ENCODE measurements at regions not wholly inside any gene's neighbourhood (a gene's known extent, or its start where the extent isn't known, plus 50 kb on each side); places are given as distances from the start of the nearest gene placed in this dataset.
"Not testable (repeated sequence)": the region's sequence is repeated elsewhere in the genome, so short reads cannot be mapped to it uniquely, and the experiment has no call there.

DNA sequence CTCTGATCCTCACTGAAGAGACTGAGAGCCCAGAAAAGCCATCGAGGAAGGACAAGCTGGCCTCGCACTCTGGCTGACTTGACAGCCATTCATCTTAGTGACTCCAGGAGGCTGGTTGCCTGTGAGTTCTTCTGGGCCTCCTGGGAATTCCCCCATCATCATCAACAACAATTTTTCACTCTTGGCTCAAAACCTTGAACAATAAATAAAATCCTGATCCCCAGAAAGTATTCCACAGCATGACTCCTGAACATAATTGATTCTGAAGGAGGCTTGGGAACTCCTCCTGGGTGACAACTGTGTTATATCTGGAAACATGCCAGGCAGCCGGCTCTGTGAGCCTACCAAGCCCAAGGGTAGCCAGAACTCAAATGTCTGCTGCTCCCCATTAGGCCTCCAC lies 188.6 kb downstream of the SHQ1 start:
- DNase-seq, result no peak

DNA sequence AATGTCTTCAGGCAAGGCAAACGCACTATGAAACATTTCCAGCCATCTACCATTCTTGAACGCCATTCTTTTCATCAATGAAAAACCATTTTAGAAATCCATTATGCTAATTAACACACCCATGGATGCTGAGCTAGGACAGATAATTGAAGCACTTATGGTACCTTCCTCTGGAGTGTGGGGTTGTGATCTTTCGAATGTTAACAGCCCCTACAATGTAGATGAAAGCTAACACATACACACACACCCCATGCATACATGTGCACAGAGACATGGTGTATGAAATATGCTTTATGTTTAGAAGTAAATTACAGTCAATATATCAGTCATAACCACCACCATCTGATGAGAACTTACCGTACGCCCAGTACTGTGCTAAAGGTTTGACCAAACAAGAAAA lies 189.1 kb downstream of the SHQ1 start:
- DNase-seq, result no peak

DNA sequence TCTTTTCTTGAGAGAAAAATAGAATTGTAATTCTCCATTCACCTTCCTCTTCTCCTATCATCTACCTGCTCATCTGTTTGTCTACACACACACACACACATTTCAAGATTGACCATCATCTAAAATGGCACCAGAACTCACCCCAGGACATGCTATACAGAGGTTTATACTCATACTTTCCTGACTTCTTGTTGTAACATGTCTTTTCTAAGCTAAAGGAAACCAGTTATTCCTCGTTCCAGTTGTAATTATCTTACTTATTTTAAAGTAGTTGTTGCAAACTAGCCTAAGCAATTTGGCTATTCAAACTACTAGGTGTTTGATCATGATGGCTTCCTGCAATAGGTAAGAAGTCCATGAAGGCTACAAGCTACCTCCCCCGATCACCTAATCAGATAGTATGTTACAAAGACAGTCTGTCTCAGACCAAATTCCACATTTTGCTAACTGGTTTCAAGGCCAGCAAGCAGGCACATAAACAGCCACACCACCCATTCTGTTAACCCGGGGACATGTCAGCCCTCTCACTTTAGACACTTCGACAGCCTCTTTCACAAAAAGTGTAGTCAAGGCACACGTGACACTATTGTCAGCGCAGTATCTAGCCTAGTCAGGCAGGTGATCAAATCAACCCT lies 189.7 kb downstream of the SHQ1 start:
- DNase-seq, result no peak

DNA sequence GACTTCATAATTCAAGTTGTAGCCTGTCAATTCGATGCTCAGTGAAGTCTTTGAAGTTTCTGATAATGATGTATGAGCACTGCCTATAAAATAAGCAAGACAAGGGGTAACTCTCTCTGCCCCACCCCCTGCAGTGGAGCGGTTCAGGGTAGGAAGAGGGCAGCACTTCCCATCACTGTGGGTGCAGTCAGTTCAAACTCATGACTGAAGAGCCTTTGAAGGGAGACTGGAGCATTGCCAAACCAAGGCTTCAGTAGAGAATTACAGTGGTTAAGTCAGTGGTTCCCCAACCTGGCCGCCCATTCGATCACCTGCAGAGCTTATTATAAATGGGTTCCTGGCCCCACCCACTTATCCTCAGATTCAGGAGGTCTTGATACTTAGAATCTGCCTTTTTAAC lies 190.6 kb downstream of the SHQ1 start:
- DNase-seq, result no peak

DNA sequence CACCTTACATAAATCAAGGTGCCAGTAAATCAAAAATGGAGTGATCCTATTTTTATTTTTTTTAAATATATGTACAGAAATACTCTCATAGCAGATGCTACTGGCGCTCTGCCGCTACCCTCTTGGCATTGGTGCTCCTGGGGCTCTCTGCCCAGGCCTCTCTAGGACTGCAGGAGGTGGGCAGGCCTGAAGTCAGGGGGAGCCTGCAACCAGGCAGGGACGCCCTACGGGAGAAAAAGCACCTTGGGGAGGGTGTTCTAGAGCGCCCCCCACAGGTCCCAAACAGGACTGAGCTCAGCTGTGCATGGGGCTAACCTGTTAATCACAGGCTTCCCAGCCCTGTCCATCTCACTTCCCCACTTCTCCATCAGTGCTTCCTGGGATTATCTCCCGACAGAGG lies 192.5 kb downstream of the SHQ1 start:
- DNase-seq, result no peak

DNA sequence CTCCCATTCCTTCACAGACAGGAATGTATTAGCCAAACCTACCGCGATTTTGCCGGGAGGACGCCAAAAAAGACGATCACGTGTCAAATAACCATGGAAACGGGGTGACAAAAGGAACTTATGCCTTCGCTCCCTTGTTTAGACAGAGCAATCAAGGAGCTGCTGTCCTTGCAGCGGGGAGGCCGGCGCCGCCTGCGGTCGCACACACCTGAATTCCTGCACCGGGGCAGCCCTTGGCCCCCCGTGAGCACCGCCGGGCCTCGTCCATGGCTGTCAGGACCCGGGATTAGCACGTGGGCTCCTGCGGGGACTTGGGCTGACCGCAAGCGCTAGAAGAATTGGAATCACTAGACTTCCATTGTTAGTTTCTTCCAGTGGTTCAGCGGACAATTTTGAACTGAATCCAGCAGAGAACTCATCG lies 193.1 kb downstream of the SHQ1 start:
- no peak for DNase-seq

DNA sequence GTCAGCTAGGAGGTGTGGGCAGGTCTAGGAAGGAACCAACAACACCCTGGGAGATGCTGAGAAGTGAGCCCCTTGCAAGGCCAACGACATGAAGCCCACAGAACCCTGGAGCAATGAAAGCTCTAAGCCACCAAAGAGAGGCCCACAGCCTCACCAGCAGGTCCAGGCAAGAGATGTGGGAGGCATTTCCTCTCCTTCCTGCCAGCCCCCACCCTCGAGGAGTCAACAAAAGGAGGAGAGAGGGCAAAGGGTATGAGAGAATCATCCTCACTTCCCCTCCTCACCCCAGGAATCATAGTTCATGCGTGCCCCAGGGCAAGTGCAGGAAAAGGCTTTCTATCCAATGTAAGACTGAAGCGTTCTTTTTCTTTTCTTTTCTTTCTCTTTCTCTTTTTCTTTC lies 195.8 kb downstream of the SHQ1 start:
- DNase-seq, result peak; percentile 24

DNA sequence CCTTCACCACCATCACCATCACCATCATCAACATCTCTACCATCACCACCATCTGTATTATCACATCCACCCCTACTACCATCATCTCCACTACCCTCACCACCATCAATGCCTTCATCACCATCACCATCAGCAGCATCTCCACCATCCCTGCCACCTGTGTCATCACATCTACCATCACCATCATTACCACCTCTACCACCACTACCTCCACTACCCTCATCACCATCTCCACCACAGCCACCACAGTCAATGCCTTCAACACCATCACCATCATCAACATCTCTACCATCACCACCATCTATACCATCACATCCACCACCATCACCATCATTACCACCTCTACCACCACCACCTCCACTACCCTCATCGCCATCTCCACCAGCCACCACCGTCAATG lies 196.7 kb downstream of the SHQ1 start:
- no peak for DNase-seq

DNA sequence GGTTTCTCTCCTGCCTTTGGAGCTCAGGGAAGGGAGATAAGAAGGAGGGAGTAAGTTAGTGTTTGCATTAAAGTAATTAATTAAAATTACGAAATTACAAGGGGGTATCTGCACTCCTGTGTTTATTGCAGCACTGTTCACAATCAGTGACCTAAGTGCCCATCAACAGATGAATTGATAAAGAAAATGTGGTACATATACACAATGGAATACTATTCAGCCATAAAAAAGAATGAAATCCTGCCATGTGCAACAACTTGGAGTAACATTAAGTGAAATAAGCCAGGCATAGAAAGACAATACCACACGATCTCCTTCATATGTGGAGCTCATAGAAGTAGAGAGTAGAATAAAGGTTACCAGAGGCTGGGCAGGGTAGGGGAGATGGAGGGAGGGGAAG lies 202.0 kb downstream of the SHQ1 start:
- DNase-seq, result no peak

DNA sequence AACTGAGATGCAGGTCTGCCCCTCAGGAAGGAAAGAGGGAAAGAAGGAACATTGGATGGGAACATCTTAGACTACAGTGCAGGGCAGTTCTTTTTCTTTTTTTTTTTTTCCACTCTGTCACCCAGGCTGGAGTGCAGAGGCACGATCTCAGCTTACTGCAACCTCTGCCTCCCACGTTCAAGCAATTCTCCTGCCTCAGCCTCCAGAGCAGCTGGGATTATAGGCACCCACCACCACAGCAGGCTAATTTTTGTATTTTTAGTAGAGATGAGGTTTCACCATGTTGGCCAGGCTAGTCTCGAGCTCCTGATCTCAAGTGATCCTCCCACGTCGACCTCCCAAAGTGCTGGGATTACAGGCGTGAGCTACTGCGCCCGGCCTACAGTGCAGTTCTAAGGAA lies 204.6 kb downstream of the SHQ1 start:
- not testable (repeated sequence) for DNase-seq

DNA sequence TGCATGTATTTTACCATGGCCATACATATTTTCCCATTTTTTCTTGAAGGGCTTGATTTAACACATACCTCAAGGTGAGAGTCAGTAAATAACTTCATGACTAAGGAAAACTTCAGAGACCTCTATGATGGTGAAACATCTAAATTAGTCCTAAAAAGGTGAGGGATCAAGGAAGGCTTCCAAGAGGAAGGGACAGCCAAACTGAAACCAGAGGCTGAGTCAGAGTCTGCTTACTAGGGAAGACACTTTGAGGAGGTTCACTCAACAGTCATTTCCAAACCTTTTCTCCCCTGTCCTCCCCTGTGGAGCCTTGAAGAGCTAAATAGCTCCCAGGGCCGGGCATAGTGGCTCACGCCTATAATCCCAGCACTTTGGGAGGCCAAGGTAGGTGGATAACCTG lies 206.6 kb downstream of the SHQ1 start:
- peak; percentile 52 for DNase-seq

DNA sequence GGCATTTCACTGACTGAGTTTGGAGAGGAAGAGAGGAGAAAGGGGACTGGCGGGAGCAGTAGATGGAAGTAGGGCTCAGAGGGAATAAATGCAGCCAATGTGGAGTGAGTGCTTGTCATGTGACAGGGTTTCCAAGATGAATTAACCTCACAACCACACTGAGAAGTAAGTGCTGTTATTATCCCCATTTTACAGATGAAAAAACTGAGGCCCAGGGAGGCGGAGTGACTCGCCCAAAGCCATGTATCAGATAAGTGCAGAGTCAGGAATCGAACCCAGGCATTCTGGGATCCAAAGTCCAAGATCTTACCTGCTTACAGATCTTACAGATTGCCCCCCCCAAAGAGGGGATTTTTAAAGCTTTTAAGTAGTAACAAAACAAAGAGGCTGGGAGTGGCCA lies 207.2 kb downstream of the SHQ1 start:
- DNase-seq, result no peak

DNA sequence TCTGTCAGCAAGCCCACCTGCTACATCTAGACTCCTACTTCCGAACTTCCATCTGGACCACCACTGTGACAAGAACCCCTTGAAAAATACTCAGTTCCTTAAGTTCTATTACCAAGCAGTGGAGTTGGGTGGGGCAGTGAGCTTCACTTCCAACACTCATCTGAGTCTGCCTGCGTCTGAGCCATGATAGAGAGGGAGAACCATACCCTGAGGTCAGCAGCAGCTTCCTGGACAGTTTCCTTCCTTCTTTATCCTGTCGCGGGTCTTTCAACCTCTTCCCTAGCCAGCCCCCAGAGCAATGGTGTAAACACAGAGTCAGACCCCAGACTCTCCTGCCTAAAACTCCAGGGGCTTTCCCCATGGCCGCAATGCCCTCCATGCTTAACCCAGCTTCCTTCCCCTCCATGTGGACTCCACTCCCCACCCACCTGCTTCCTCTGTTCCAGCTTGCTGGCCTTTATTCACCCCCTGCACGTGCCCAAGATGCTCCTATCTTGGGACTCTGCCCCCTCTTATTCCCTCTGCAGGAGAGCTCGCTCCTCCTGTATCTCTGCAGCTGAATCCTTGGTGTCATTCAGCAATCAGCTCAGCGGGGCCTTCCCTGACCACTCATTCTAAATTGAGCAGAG lies 211.2 kb downstream of the SHQ1 start:
- DNase-seq, result peak; percentile 46

DNA sequence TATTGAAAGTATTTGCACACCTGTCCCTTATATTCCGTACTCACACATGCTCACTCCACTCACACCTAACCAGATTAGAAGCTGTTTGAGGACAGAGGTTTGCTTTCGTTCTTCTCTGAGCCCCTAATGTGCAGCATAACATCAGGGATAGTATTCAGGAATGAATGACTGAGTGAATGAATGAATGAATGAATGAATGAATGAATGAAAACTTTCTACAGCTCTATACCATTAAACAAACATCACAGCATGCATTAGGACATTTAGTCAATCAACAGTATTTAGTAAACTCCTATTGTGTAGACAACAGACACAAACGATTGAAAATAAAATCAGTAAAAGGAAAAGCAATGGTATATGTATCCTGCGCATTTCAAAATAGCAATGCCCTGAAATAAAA lies 212.7 kb downstream of the SHQ1 start:
- DNase-seq, result no peak

DNA sequence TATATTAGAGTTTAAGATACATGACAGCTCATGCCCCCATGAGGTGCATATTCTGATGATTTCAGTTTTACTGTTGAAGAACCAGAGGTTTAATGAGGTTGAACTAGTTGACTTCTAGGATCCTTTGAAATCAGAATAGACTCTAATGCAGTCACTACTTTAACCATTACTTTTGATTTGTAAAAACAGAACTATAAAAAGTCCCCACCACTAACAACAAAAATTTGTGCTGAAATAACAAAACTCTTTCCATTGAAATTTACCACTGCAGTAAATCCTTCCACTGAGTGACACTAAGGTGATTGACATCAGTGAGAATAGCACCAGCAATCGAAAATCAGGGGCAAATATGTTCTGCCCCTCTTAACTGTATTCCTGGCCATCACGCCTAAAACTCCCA lies 214.1 kb downstream of the SHQ1 start:
- no peak for DNase-seq

DNA sequence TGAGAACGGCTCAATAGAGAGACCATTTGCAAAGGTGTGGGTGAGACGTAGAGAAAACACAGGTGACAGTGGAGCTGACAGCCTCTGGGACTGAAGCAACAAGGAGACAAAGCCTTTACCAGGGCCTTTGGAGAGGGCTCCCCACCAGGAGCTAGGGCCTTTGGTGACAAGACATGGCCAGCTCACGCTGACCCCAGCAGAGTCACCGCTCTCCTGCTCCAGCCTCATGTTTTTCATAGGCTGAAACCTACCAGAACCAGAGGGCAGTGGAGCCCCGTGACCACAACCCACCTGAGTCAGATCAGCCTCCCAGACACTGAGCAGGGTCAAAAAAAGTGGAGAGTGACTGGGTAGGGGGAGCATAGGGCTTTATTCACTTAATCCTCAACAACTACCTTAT lies 214.7 kb downstream of the SHQ1 start:
- no peak for DNase-seq

DNA sequence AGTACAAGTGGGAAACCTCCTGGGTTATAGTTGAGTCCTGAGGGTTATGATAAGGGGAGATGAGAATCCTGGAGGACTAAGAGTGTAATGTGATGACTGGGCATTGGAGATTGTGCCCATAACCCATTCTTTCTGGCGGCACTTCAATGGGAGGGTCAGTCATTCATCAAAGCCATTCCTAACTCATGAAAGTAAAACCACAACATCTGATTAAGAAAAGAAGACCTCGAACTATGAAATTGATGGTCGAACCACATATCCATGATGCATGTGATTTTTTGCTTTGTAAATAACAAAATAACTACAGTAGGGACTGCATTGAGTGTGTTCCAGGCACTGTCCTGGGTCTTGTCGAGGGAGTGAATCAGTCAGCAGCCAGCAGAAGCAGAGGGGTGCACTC lies 215.1 kb downstream of the SHQ1 start:
- no peak for DNase-seq

DNA sequence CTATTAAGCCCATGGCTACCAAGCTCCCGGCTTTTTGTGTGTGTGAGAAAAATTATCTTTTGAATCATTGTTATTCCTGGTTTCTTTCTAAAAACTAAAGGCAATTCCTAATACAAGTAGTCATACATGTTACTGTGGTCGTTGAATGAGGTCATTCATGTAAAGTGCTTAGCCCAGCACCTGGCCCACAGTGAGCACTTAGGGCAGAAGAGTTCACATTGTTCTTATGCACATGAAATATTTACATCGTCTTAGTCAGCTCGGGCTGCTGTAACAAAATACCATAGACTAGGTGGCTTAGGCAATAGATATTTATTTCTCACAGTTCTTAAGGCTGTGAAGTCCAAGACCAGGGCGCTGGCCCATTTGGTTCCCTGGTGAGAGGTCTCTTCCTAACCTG lies 216.1 kb downstream of the SHQ1 start:
- no peak for DNase-seq

DNA sequence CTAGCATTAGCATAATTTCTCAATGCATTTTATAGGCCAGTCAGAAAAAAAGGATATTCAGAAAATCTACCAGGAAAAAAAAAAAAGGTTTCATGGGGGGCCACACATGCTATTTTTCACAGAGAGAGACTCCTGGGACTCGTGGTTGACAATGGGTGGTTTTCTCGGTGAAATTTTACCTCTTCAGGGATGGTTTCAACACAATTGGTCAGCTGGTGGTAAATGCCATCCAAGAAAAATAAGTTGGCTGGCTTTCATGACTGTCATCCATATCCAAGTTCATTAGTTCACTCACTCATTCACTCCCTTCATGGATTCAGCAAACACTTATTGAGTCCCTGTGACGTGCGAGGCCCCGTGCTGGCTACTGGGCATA lies 217.3 kb downstream of the SHQ1 start:
- DNase-seq, result no peak

DNA sequence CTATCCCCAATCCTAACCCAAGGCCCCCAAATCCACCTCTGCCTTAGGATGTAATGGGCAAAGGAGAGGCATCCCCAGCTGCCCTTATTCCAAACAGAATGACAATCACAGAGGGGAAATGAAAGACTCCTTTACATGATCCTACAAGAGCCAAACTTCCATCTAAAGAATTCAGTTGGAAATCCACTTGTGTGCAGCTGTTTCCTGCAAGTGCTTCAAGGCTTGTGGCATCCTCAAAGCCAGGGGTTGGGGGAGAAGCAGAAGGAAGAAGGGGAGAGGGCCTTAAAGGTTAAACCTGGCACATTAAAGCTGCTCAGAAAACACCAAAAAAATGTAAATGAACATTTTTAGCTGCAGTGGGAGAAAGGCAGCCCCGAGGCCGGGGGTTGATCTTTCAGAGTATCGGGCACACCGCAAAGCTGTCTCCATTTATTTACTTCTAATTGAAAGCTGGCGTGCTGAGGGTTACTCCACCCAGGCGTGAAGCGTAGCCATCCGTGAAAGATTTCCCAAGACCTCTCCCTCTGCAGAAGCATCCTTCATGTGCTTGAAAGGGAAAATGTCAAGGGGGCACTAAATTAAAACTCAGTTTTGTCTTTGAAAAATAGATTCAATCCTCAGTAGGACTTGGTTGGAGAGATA lies 217.8 kb downstream of the SHQ1 start:
- DNase-seq, result no peak

DNA sequence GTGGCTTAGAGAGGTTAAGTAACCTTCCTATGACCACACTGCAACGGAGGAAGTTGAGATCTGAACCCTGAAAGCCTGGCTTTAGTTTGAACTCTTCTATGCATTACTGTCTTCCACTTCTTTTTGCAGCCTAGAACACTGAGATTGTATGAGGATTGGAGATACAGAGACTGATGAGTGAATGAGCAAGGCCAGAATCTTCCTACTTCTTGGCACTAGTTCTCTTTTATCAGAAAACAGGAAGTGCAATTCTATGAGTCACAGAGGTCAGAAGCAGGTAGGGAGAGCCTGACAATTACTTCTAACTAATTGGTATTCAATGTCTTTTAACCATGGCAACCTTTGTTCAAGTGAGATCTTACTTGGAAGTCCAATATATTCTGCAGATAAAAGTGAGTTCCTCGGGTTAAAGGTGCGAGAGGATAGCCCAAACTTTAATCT lies 219.0 kb downstream of the SHQ1 start:
- peak; percentile 74 for DNase-seq

DNA sequence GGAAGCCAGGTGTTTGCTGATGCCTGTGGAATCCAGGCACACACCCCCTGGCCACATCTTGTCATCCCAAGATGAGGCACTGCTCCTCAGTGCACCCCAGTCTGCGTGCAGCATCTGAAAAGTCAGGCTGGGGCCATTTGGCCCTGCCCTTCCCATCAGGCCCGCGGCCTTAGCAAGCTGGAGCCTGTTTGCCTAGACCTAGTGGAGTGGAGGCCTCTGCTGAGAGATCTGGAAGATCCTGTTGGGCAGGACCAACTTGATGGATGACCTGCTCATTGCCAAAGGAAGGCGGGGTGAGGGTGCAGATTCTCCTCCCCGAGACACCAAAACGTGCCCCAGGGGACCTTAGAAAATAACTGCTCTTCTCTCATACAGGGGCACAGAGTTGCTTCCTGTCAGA lies 220.2 kb downstream of the SHQ1 start:
- no peak for DNase-seq

DNA sequence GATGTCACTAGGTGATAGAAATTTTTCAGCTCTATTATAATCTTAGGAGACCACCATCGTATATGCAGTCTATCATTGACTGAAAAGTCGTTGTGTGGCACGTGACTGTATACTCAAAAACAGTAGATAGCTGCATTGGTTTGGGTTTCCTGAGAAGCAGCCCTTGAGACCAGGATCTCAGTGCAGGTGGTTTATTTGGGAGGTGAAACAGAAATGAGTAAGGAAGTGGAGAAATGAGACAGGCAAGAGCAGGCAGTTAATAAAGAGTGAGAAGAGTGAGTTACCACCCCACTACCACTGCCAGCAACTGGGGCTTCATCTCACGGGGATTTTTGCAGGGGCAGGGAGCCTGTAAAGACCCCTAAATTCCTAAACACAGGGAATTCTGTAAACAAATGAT lies 221.0 kb downstream of the SHQ1 start:
- DNase-seq, result no peak

DNA sequence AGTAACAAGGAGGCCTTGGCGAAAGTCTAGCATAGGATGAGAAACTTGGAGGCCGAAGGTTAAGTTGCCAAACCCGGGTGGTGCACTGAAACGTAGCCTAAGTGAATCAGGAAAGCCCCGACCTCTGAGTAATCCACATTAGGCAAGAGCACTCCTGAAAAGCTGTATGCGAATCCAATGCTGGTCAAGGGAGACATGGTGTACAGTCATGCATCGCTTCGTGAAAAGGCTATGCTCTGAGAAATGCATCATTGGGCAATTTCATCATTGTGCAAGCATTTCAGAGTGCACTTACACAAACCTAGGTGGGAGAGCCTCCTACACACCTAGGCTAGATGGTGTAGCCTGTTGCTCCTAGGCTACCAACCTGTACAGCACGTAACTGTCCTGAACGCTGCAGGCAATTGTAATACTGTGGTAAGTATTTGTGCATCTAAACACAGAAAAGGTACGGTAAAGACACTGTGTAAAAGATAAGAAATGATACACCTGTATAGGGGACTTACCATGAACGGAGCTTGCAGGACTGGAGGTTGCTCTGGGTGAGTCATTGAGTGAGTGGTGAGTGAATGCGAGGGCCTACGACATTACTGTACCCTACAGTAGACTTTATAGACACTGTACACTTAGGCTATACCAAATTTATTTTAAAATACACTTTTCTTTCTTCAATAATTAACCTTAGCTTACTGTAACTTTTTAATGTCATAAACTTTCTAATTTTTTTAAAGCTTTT lies 222.5 kb downstream of the SHQ1 start:
- DNase-seq, result peak; percentile 99

Measured in inflammatory macrophage treated with lipopolysaccharide for 4 hours (primary cell).